Caco-2 (cell line): ENCODE measurements at regions not wholly inside any gene's neighbourhood (a gene's known extent, or its start where the extent isn't known, plus 50 kb on each side); places are given as distances from the start of the nearest gene placed in this dataset.

ENCODE experiments used
- BruUV-seq: library from RNA; stranded (reverse); fragments of 400-500 nt; replicated peaks from 2 replicates; lab custom pipeline; 2021; lab: Mats Ljungman, UMichigan
- CTCF ChIA-PET: fragments of 300-600 bp; sonication (Branson Sonifier 250); formaldehyde crosslinking; loops from one replicate; lab custom pipeline; 2022; ENCODE audit warnings: antibody characterized with exemption; lab: Charles Lee
- POLR2A ChIA-PET: fragments of 300-600 bp; sonication (Branson Sonifier 250); formaldehyde crosslinking; loops from one replicate; lab custom pipeline; 2022; ENCODE audit warnings: antibody characterized with exemption; lab: Charles Lee
- DNase-seq, 2 experiments: peaks; one replicate each; pipeline versions ENCODE4 v3.0.0 to v3.0.0-alpha.2; 2020 to 2022
- H3K27me3 ChIP-seq: replicated peaks from 2 replicates; pipeline ENCODE4 v1.6.0; 2011; ENCODE audit warnings: low read length; ENCODE audit not compliant: control insufficient read depth, insufficient read depth
- H3K36me3 ChIP-seq: 2 replicates; pipeline ENCODE4 v1.5.1; 2011; ENCODE audit warnings: low read length; ENCODE audit not compliant: control insufficient read depth, insufficient read depth
- H3K4me1 ChIP-seq: fragments of 250-450 bp; sonication (Bioruptor Pico); 2 replicates; pipeline ENCODE4 v1.5.1; 2020; ENCODE audit warnings: mild to moderate bottlenecking
- H3K4me3 ChIP-seq: 2 replicates; pipeline ENCODE4 v1.5.1; 2011; ENCODE audit warnings: low read depth, mild to moderate bottlenecking, control low read depth, low read length
- H3K9me3 ChIP-seq: fragments of 250-450 bp; sonication (Bioruptor Pico); 2 replicates; pipeline ENCODE4 v1.5.1; 2020; ENCODE audit warnings: mild to moderate bottlenecking, moderate library complexity
- H3K27ac Mint-ChIP-seq: one replicate; pipeline ENCODE4 v1.8.0; 2022; ENCODE audit warnings: mixed read lengths; ENCODE audit not compliant: unreplicated experiment
- H3K27me3 Mint-ChIP-seq: one replicate; pipeline ENCODE4 v1.8.0; 2022; ENCODE audit warnings: mixed read lengths; ENCODE audit not compliant: insufficient read depth, unreplicated experiment
- H3K36me3 Mint-ChIP-seq: one replicate; pipeline ENCODE4 v1.8.0; 2022; ENCODE audit warnings: mild to moderate bottlenecking, mixed read lengths; ENCODE audit not compliant: insufficient read depth, unreplicated experiment
- H3K4me1 Mint-ChIP-seq: one replicate; pipeline ENCODE4 v1.8.0; 2022; ENCODE audit warnings: low read depth, mixed read lengths; ENCODE audit not compliant: unreplicated experiment
- H3K4me3 Mint-ChIP-seq: one replicate; pipeline ENCODE4 v1.8.0; 2022; ENCODE audit warnings: mild to moderate bottlenecking, moderate library complexity, mixed read lengths; ENCODE audit not compliant: unreplicated experiment
- H3K9me3 Mint-ChIP-seq: one replicate; pipeline ENCODE4 v1.8.0; 2022; ENCODE audit warnings: mixed read lengths; ENCODE audit not compliant: unreplicated experiment
- CTCF ChIP-seq, 2 experiments: fragments of 200-600 bp in 1 of 2; IDR thresholded peaks; 1 replicate in 1 of 2; 2 replicates in 1 of 2; pipeline versions ENCODE4 v1.5.1 to v1.8.0; 2011 to 2022; ENCODE audit warnings: antibody characterized with exemption in 1 of 2, control low read depth in 1 of 2, inconsistent platforms in 1 of 2, low read depth in 1 of 2, low read length in 1 of 2, mild to moderate bottlenecking in 1 of 2, moderate library complexity in 1 of 2; ENCODE audit not compliant: insufficient read depth in 1 of 2, severe bottlenecking in 1 of 2, unreplicated experiment in 1 of 2
- intact Hi-C: fragments of 100-400 bp; cut with micrococcal nuclease; formaldehyde crosslinking; loops from one replicate; pipeline ENCODE4 v1.10.0; 2022; ENCODE audit not compliant: unreplicated experiment

- H3K4me1 Mint-ChIP-seq = peaks cover 9% of the 10 kb centered on the region
These were observed 73.8 kb upstream of the IFNE start for GRCh38 chr9:21555911-21556310.

GRCh38 chr9:21556581-21557427 lies 74.7 kb upstream of the IFNE start:
- no peak for TF ChIP-seq CTCF (IDR thresholded peaks at IDR 0.05; ENCODE audit: insufficient read depth in 1 of 2, low read depth in 1 of 2, low read length in 1 of 2, severe bottlenecking in 1 of 2, unreplicated experiment in 1 of 2)
- Histone ChIP-seq H3K4me1 (peaks cover 14% of the 10 kb centered on the region), H3K9me3 (no peaks in the 10 kb centered on the region), H3K4me3 (no peak overlapping the region), H3K27me3 (no peaks in the 10 kb centered on the region), H3K36me3 (no peaks in the 10 kb centered on the region)
- H3K36me3 Mint-ChIP-seq = peaks cover 9% of the 10 kb centered on the region
- no TSS peak for BruUV-seq
- no peak overlapping the region for H3K27ac Mint-ChIP-seq
- no peaks in the 10 kb centered on the region for H3K27me3 Mint-ChIP-seq
- H3K4me3 Mint-ChIP-seq = peak overlapping the region; percentile 84
- intact Hi-C loops = loop anchor here (5.0 kb wide), 1 partner anchor 245 kb away; the partner anchor contains the start of gene MTAP
- H3K9me3 Mint-ChIP-seq = no peaks in the 10 kb centered on the region
- DNase-seq = no peak
- CTCF ChIA-PET = no interaction called here
- H3K4me1 Mint-ChIP-seq = peaks cover 9% of the 10 kb centered on the region
- POLR2A ChIA-PET = no interaction called here

More at GRCh38 chr9:21555911-21556310, 73.8 kb upstream of the IFNE start:
- TF ChIP-seq CTCF (IDR thresholded peaks at IDR 0.05; ENCODE audit: insufficient read depth in 1 of 2, low read depth in 1 of 2, low read length in 1 of 2, severe bottlenecking in 1 of 2, unreplicated experiment in 1 of 2) = no peak
- CTCF ChIA-PET = no interaction called here
- no peaks in the 10 kb centered on the region for H3K27me3 Mint-ChIP-seq
- peak overlapping the region; percentile 44 for H3K4me3 Mint-ChIP-seq
- peaks cover 14% of the 10 kb centered on the region for H3K4me1 ChIP-seq
- no peaks in the 10 kb centered on the region for H3K27me3 ChIP-seq
- no peaks in the 10 kb centered on the region for H3K9me3 ChIP-seq
- H3K9me3 Mint-ChIP-seq = no peaks in the 10 kb centered on the region
- POLR2A ChIA-PET = no interaction called here
- intact Hi-C loops = loop anchor here (5.0 kb wide), 1 partner anchor 246 kb away; the partner anchor contains the start of gene MTAP
- no peak for DNase-seq
- no peaks in the 10 kb centered on the region for H3K36me3 ChIP-seq
- no TSS peak for BruUV-seq
- H3K36me3 Mint-ChIP-seq = peaks cover 9% of the 10 kb centered on the region
- no peak overlapping the region for H3K27ac Mint-ChIP-seq
- H3K4me3 ChIP-seq = no peak overlapping the region

- no peak overlapping the region for H3K4me3 ChIP-seq
- Mint-ChIP-seq H3K9me3 (no peaks in the 10 kb centered on the region), H3K36me3 (peaks cover 9% of the 10 kb centered on the region), H3K4me1 (peaks cover 3% of the 10 kb centered on the region), H3K27me3 (no peaks in the 10 kb centered on the region), H3K4me3 (peak overlapping the region; percentile 84), H3K27ac (no peak overlapping the region)
- no TSS peak for BruUV-seq
- intact Hi-C loops = loop anchor here (5.0 kb wide), 1 partner anchor 245 kb away; the partner anchor contains the start of gene MTAP
- no peaks in the 10 kb centered on the region for H3K27me3 ChIP-seq
- no peak for DNase-seq
- TF ChIP-seq CTCF (IDR thresholded peaks at IDR 0.05; ENCODE audit: insufficient read depth in 1 of 2, low read depth in 1 of 2, low read length in 1 of 2, severe bottlenecking in 1 of 2, unreplicated experiment in 1 of 2) = no peak
- ChIA-PET POLR2A (no interaction called here), CTCF (no interaction called here)
- no peaks in the 10 kb centered on the region for H3K9me3 ChIP-seq
- H3K4me1 ChIP-seq = peaks cover 10% of the 10 kb centered on the region
- H3K36me3 ChIP-seq = no peaks in the 10 kb centered on the region
These were observed 75.3 kb upstream of the IFNE start for GRCh38 chr9:21557428-21557768.
